ENCODE measurements at regions not wholly inside any gene's neighbourhood (a gene's known extent, or its start where the extent isn't known, plus 50 kb on each side); places are given as distances from the start of the nearest gene placed in this dataset.

DNA sequence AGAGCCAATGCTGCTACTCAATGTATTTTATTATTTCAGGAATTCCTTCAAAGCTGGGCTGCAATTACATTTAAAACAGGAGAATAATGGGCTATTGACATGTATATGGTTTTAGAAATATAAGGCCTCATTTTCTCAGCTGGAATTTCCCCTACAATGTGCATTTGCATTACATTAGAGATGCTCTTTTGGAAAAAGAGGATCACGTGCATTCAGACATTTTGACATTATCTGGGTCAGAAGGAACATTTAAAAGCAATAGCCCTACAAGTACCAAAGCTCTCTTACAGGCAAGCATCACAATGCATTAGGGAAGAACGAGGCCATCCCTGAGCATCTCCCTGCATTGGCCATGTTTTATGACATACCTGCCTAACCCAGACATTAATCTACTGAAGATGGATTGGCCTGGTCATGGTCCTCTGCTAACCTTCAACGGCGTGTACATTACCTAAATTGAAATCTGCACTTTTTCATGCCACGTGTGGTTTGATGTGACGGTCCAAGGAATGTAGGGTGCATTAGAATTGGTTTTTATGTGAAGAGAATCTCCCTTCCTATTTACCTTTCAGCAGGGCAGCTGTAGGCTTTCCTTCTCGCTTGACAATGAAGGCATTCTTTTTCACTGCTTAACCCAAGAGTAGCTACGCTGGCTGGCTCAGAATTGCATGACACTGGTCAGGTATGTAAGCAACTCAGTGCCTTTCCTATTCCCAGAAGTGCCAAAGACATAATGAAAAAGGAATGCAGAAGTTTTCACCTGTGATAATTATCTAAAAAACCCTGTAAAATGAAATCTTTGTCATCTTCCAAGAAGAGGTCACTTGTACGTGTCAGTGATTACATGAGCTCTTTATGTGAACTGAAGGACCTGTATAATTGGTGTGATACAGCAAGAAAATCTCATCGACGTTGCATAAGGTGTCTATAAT is 212.3 kb upstream of the MPDZ start:
- TF ChIP-seq, protein P1, sequence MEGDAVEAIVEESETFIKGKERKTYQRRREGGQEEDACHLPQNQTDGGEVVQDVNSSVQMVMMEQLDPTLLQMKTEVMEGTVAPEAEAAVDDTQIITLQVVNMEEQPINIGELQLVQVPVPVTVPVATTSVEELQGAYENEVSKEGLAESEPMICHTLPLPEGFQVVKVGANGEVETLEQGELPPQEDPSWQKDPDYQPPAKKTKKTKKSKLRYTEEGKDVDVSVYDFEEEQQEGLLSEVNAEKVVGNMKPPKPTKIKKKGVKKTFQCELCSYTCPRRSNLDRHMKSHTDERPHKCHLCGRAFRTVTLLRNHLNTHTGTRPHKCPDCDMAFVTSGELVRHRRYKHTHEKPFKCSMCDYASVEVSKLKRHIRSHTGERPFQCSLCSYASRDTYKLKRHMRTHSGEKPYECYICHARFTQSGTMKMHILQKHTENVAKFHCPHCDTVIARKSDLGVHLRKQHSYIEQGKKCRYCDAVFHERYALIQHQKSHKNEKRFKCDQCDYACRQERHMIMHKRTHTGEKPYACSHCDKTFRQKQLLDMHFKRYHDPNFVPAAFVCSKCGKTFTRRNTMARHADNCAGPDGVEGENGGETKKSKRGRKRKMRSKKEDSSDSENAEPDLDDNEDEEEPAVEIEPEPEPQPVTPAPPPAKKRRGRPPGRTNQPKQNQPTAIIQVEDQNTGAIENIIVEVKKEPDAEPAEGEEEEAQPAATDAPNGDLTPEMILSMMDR (IDR thresholded peaks at IDR 0.05), result no peak
- no peak for TF ChIP-seq EZH2 (IDR thresholded peaks at IDR 0.05)
